SK-N-SH treated with all-trans-retinoic acid at 6 μM for 48 hours (cell line): ENCODE measurements at regions not wholly inside any gene's neighbourhood (a gene's known extent, or its start where the extent isn't known, plus 50 kb on each side); places are given as distances from the start of the nearest gene placed in this dataset.

Experiments
- CREB5 ChIP-seq: fragments of 250-450 bp; sonication (Bioruptor Pico); IDR thresholded peaks from 2 replicates; pipeline ENCODE4 v1.5.1; 2020; ENCODE audit warnings: low read depth, mild to moderate bottlenecking, moderate library complexity
- OSR1 ChIP-seq: fragments of 250-450 bp; sonication (Bioruptor Pico); IDR thresholded peaks from 2 replicates; pipeline ENCODE4 v1.8.0; 2022; ENCODE audit warnings: moderate library complexity, mild to moderate bottlenecking, inconsistent platforms
- POU6F1 ChIP-seq: fragments of 250-450 bp; sonication (Bioruptor Pico); IDR thresholded peaks from 2 replicates; pipeline ENCODE4 v1.8.0; 2021; ENCODE audit warnings: low read depth, mild to moderate bottlenecking, moderate library complexity, borderline replicate concordance
- TCF4 ChIP-seq: fragments of 250-450 bp; sonication (Bioruptor Pico); IDR thresholded peaks from 2 replicates; pipeline ENCODE4 v1.8.0; 2021; ENCODE audit warnings: mild to moderate bottlenecking, moderate library complexity, borderline replicate concordance
- ZNF8 ChIP-seq: fragments of 450-650 bp; formaldehyde crosslinking; IDR thresholded peaks from 2 replicates; pipeline ENCODE4 v1.5.0; 2020; ENCODE audit warnings: mild to moderate bottlenecking, moderate library complexity

- TF ChIP-seq OSR1 (no peak), CREB5 (no peak), POU6F1 (CRISPR knock-in tag) (no peak), ZNF8 (CRISPR knock-in tag) (no peak), TCF4 (CRISPR knock-in tag) (no peak)
These were observed 1088.0 kb upstream of the PCDH7 start for GRCh38 chr4:29632199-29632598.
